ENCODE measurements at regions not wholly inside any gene's neighbourhood (a gene's known extent, or its start where the extent isn't known, plus 50 kb on each side); places are given as distances from the start of the nearest gene placed in this dataset.

- no peak for DNase-seq
These were observed 131.5 kb upstream of the LGALSL start for GRCh38 chr2:64322433-64322832.

GRCh38 chr2:64323197-64323596 is 130.8 kb upstream of the LGALSL start:
- DNase-seq, result no peak

- no peak for DNase-seq
These were observed 129.1 kb upstream of the LGALSL start for GRCh38 chr2:64324746-64325410.

GRCh38 chr2:64325477-64325851 is 128.5 kb upstream of the LGALSL start:
- DNase-seq, result no peak

GRCh38 chr2:64325852-64326577 is 127.9 kb upstream of the LGALSL start:
- DNase-seq, result no peak

- DNase-seq, result no peak
These were observed 127.3 kb upstream of the LGALSL start for GRCh38 chr2:64326578-64327050.

GRCh38 chr2:64327129-64327509 is 126.8 kb upstream of the LGALSL start:
- no peak for DNase-seq

GRCh38 chr2:64327510-64328414 is 126.2 kb upstream of the LGALSL start:
- peak; percentile 4 for DNase-seq

GRCh38 chr2:64328415-64328722 is 125.6 kb upstream of the LGALSL start:
- DNase-seq, result no peak

GRCh38 chr2:64328756-64329155 is 125.2 kb upstream of the LGALSL start:
- DNase-seq, result no peak

- no peak for DNase-seq
These were observed 124.1 kb upstream of the LGALSL start for GRCh38 chr2:64329848-64330247.

GRCh38 chr2:64330281-64331113 is 123.5 kb upstream of the LGALSL start:
- peak; percentile 72 for DNase-seq

- no peak for DNase-seq
These were observed 122.8 kb upstream of the LGALSL start for GRCh38 chr2:64331114-64331645.

GRCh38 chr2:64331849-64332699 is 121.9 kb upstream of the LGALSL start:
- DNase-seq, result no peak

GRCh38 chr2:64336171-64336570 is 117.8 kb upstream of the LGALSL start:
- DNase-seq, result no peak

- DNase-seq, result no peak
These were observed 116.6 kb upstream of the LGALSL start for GRCh38 chr2:64337314-64337713.

- DNase-seq, result no peak
These were observed 115.9 kb upstream of the LGALSL start for GRCh38 chr2:64338108-64338507.

GRCh38 chr2:64338910-64339500 is 115.0 kb upstream of the LGALSL start:
- no peak for DNase-seq

- DNase-seq, result no peak
These were observed 112.5 kb upstream of the LGALSL start for GRCh38 chr2:64341461-64341860.

- peak; percentile 47 for DNase-seq
These were observed 111.5 kb upstream of the LGALSL start for GRCh38 chr2:64342195-64343099.
